ENCODE measurements at regions not wholly inside any gene's neighbourhood (a gene's known extent, or its start where the extent isn't known, plus 50 kb on each side); places are given as distances from the start of the nearest gene placed in this dataset.
A peak's percentile ranks its signal among the peaks of the same experiment; 100 is the strongest.
"Not testable (repeated sequence)": the region's sequence is repeated elsewhere in the genome, so short reads cannot be mapped to it uniquely, and the experiment has no call there.

- DNase-seq = no peak
Observed at GRCh38 chr20:10109641-10110040, 74.9 kb downstream of the ANKEF1 start.

- DNase-seq = no peak
Observed at GRCh38 chr20:10110151-10110550, 75.4 kb downstream of the ANKEF1 start.

GRCh38 chr20:10111139-10111958 is 76.6 kb downstream of the ANKEF1 start:
- peak; percentile 88 for DNase-seq

GRCh38 chr20:10111959-10112250 is 77.1 kb downstream of the ANKEF1 start:
- no peak for DNase-seq

GRCh38 chr20:10113746-10114145 is 79.0 kb downstream of the ANKEF1 start:
- peak; percentile 91 for DNase-seq

- no peak for DNase-seq
Observed at GRCh38 chr20:10114598-10114997, 79.8 kb downstream of the ANKEF1 start.

- no peak for DNase-seq
Observed at GRCh38 chr20:10115021-10115420, 80.2 kb downstream of the ANKEF1 start.

GRCh38 chr20:10119336-10119735 is 84.5 kb downstream of the ANKEF1 start:
- peak; percentile 88 for DNase-seq

GRCh38 chr20:10124883-10125282 is 90.1 kb downstream of the ANKEF1 start:
- not testable (repeated sequence) for DNase-seq

GRCh38 chr20:10125757-10126156 is 91.0 kb downstream of the ANKEF1 start:
- DNase-seq = no peak

- no peak for DNase-seq
Observed at GRCh38 chr20:10129749-10130148, 88.9 kb upstream of the SNAP25 start.

- peak; percentile 97 for DNase-seq
Observed at GRCh38 chr20:10131732-10132345, 86.8 kb upstream of the SNAP25 start.

- DNase-seq = no peak
Observed at GRCh38 chr20:10132387-10132786, 86.2 kb upstream of the SNAP25 start.

GRCh38 chr20:10133532-10133931 is 85.1 kb upstream of the SNAP25 start:
- DNase-seq = no peak

- no peak for DNase-seq
Observed at GRCh38 chr20:10134176-10134575, 84.5 kb upstream of the SNAP25 start.

GRCh38 chr20:10135438-10135837 is 83.2 kb upstream of the SNAP25 start:
- DNase-seq = no peak

GRCh38 chr20:10137032-10137431 is 81.6 kb upstream of the SNAP25 start:
- no peak for DNase-seq

- DNase-seq = no peak
Observed at GRCh38 chr20:10137533-10137932, 81.1 kb upstream of the SNAP25 start.

GRCh38 chr20:10157549-10157948 is 61.1 kb upstream of the SNAP25 start:
- DNase-seq = peak; percentile 90

GRCh38 chr20:10167040-10167439 is 51.6 kb upstream of the SNAP25 start:
- DNase-seq = no peak

- no peak for DNase-seq
Observed at GRCh38 chr20:10167594-10167993, 51.0 kb upstream of the SNAP25 start.
